IPS-11a (cell line): ENCODE measurements at regions not wholly inside any gene's neighbourhood (a gene's known extent, or its start where the extent isn't known, plus 50 kb on each side); places are given as distances from the start of the nearest gene placed in this dataset.

Experiments
- H3K4me3 ChIP-seq: one replicate; pipeline ENCODE4 v1.5.1; 2013; ENCODE audit warnings: low read depth, low read length, control low read depth

- no peak overlapping the region for H3K4me3 ChIP-seq
Measured at GRCh38 chr16:5589812-5590373, 492.3 kb upstream of the EEF2KMT start.

- no peak overlapping the region for H3K4me3 ChIP-seq
Measured at GRCh38 chr16:5584109-5584508, 486.5 kb upstream of the EEF2KMT start.

DNA sequence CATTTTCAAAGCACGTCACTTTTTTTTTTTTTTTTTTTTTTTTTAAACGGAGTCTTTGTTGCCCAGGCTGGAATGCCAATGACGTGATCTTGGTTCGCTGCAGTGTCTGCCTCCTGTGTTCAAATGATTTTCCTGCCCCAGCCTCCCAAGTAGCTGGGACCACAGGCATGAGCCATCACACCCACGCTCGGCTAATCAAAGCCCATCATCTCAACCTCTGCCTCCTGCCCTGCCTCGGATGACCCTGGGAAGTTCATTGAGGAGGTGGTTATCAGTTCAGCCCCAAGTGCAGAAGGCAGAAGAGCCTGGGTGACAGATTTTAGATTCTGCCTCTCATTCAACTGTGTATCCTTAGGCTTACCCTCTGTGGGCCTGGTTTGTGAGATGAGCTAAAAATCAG lies 484.9 kb upstream of the EEF2KMT start:
- no peak overlapping the region for H3K4me3 ChIP-seq

- no peak overlapping the region for H3K4me3 ChIP-seq
Measured at GRCh38 chr16:5581908-5582307, 484.3 kb upstream of the EEF2KMT start.

DNA sequence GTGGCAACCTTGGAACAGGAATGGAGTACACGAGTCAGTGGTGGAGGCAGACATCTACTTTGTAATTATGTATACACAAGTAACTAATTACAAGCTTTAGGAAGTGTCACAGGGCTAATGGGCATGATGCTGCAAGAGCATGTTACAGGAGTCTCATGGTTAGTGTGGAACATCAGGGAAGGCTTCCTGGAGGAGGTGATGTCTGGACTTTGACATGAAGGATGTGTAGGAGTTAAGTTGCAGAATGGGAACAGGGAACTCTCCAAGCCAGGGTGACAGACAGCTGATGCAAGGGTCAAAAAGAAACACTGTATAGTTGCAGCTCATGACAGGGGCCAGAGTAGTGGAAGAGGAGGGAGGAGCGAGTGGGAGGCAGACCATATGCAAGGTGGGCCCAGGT lies 483.8 kb upstream of the EEF2KMT start:
- no peak overlapping the region for H3K4me3 ChIP-seq

- no peak overlapping the region for H3K4me3 ChIP-seq
Measured at GRCh38 chr16:5580772-5581171, 483.2 kb upstream of the EEF2KMT start.

GRCh38 chr16:5580296-5580695 lies 482.7 kb upstream of the EEF2KMT start:
- no peak overlapping the region for H3K4me3 ChIP-seq

GRCh38 chr16:5578980-5579379 lies 481.4 kb upstream of the EEF2KMT start:
- H3K4me3 ChIP-seq, result no peak overlapping the region

GRCh38 chr16:5577463-5577862 lies 479.9 kb upstream of the EEF2KMT start:
- H3K4me3 ChIP-seq, result no peak overlapping the region

GRCh38 chr16:5575646-5576245 lies 478.2 kb upstream of the EEF2KMT start:
- no peak overlapping the region for H3K4me3 ChIP-seq

DNA sequence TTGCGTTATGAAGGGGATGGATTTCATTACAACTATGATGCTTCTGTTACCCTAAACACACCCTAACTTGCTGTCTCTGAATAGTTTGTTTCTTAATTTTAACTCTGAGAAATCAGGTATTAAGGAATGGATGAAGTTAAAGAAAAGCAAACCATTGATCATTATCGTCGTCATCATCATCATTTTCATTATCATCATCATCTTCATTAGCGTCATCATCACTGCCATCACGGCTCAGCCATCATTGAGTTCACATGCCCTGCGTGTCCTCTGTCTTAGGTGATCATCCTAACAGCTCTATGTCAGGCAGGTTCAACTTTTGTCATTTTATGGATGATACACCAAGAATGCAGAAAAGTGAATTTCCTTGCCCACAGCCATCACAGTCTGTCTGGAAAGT lies 477.5 kb upstream of the EEF2KMT start:
- H3K4me3 ChIP-seq, result no peak overlapping the region

GRCh38 chr16:5572056-5572455 lies 474.5 kb upstream of the EEF2KMT start:
- H3K4me3 ChIP-seq, result no peak overlapping the region

GRCh38 chr16:5571446-5571845 lies 473.9 kb upstream of the EEF2KMT start:
- no peak overlapping the region for H3K4me3 ChIP-seq

GRCh38 chr16:5561800-5562199 lies 464.2 kb upstream of the EEF2KMT start:
- no peak overlapping the region for H3K4me3 ChIP-seq

DNA sequence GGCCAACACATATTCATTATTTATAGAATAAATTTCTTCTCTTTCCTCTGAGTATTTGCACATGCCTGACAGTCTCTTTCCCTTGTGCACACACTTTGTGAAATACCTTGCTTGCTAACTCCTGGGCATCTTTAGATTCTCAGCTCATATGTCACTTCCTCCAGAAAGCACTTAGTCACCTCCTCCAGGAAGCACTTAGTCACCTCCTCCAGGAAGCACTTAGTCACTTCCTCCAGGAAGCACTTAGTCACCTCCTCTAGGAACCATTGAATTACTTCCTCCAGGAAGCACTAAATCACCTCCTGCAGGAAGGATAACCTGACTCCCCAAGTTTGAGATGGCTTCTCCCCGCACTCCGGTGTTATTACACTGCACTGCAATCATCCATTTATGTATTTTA lies 462.5 kb upstream of the EEF2KMT start:
- no peak overlapping the region for H3K4me3 ChIP-seq

DNA sequence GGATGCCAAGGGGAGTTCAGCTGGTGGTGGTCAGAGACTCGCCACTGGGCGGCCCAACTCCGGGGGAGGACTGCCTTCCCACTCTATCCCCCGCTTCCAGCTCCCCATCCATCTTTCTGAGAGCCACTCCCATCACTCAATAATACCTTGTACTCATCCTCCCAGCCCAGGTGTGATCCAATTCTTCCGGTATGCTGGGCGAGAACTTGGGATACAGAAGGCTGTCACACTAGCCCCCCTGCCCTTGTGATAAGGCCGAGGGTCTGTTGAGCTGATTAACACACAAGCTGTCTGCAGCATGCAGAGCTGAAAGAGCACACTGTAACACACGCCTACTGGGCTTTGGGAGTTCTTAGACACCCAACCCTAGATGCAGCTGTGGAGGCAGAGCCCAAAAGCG lies 460.4 kb upstream of the EEF2KMT start:
- H3K4me3 ChIP-seq, result no peak overlapping the region

DNA sequence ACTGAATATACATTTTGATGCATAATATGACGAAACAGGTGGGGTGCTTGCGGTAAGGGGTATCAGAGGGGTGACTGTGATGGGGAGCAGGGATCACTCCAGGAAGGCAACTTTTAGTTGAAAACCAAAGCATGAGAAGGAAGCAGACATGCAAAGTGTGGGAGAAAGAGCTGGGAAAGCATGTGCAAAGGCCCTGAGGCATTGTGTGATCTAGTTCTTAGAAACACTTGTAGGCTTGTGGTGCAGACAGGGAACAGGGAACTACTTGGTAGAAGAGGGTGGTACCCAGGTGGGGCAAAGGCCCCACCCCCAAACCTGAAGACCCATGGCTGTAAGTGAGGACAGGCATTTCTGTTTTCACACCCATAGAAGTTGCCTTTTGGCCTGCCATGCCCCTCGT lies 459.9 kb upstream of the EEF2KMT start:
- H3K4me3 ChIP-seq, result no peak overlapping the region

DNA sequence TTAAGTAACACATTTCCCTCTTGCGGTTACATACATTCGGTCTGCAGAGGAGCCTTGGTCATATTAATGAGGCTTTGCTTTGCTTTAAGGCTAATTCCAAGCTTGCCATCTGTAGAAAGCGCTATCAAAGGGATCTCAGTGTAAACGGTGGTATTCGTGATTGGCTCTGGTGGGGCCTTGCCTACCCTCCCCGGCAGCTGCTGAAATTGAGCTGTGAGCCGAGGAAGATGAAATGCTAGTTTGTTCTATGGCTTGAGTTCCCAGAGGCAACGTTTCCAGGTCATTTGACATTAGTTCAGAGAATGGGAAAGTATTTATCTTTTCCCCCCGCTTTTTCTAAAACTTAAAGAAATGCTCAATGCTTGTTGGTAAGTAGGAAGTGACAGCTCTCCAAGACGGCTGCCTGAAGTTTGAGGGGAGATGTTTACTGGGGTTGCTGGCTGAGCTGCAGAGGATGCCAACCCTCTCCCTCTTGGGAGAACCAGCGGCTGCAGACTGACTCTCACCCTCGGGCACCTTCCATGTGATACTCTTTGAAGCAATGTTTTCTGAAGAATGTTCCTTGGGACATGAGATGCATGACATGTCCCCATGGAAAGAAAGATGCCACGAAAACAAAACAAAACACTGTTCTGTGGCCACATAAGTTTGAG lies 458.7 kb upstream of the EEF2KMT start:
- H3K4me3 ChIP-seq, result no peak overlapping the region

GRCh38 chr16:5551909-5552308 lies 454.3 kb upstream of the EEF2KMT start:
- no peak overlapping the region for H3K4me3 ChIP-seq

DNA sequence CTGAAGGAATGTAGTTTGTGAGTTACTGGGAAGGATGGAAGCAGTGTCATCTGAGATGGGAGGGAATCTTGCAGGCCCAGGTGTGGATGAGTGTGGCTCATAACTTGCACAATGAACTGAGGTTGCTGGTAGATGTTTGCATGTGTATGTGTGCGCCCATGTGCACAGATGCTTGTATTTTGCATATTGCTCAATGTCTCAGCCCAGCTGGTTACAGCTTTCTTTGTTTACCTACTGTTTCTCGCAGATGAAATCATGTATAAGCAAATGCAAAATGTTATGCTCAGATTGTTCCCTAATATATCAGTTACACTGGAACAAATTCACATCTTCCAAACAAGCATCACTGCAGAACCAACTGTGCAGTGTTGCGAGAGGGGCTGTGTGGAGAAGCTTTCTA lies 452.2 kb upstream of the EEF2KMT start:
- no peak overlapping the region for H3K4me3 ChIP-seq

DNA sequence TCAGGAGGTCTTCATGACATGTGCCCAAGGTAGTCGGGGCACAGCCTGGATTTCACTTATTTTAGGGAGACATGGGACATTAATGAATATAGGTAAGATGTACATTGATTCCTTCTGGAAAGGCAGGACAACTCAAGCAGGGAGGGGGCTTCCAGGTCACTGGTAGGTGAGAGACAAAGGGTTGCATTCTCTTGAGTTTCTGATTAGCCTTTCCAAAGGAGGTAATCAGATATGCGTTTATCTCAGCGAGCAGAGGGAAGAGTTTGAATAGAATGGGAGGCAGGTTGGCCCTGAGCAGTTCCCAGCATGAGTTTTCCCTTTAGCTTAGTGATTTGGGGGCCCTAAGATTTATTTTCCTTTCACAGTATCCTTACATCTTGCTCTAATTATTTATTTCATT lies 443.8 kb upstream of the EEF2KMT start:
- no peak overlapping the region for H3K4me3 ChIP-seq

- no peak overlapping the region for H3K4me3 ChIP-seq
Measured at GRCh38 chr16:5537347-5537746, 439.8 kb upstream of the EEF2KMT start.
